ENCODE measurements at regions not wholly inside any gene's neighbourhood (a gene's known extent, or its start where the extent isn't known, plus 50 kb on each side); places are given as distances from the start of the nearest gene placed in this dataset.
A peak's percentile ranks its signal among the peaks of the same experiment; 100 is the strongest.

DNA sequence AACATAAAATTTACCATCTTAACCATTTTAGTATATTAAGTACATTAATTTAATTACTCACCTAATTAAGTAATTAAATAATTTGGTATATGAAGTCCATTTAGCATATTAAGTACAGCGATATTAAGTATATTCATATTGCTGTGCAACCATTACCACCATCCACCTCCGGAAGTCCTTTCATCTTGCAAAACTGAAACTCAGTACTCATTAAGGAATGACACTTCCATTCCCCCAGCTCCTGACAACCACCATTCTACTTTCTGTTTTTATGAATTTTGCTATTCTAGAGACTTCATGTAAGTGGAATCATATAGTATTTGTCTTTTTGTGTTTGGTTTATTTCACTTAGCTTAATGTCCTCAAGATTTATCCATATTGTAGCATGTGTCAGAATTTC lies 61.1 kb upstream of the GTSF1L start:
- TF ChIP-seq, protein P1, sequence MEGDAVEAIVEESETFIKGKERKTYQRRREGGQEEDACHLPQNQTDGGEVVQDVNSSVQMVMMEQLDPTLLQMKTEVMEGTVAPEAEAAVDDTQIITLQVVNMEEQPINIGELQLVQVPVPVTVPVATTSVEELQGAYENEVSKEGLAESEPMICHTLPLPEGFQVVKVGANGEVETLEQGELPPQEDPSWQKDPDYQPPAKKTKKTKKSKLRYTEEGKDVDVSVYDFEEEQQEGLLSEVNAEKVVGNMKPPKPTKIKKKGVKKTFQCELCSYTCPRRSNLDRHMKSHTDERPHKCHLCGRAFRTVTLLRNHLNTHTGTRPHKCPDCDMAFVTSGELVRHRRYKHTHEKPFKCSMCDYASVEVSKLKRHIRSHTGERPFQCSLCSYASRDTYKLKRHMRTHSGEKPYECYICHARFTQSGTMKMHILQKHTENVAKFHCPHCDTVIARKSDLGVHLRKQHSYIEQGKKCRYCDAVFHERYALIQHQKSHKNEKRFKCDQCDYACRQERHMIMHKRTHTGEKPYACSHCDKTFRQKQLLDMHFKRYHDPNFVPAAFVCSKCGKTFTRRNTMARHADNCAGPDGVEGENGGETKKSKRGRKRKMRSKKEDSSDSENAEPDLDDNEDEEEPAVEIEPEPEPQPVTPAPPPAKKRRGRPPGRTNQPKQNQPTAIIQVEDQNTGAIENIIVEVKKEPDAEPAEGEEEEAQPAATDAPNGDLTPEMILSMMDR (IDR thresholded peaks at IDR 0.05) = no peak
- no peak for ATAC-seq
- intact Hi-C loops (cut with micrococcal nuclease) = no loop called here

DNA sequence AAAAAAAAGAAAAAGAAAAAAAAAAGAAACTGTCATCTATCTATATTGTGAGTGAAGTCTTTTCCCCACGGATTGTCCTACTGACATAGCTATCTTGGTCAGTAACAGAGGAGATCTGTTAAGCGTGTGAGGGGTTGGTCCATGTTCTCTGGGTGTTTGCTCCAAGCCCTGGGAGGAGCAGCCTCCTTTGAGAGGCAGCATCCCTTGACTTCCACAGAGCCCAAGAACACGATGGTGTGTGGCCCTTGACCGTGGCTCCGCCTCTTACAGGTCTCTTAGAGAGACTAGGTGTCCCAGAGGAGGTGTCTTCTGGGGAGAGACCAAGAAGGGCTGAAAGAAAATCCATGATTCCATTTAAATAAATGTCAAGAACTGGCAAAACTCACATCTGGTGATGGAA lies 60.1 kb upstream of the GTSF1L start:
- WGBS (ENCODE audit: insufficient coverage) = 79% methylated on average over 5 of the region's 5 CpGs
- H3K9me3 ChIP-seq (ENCODE audit: control insufficient read depth, insufficient read depth, low read length) = no peaks in the 10 kb centered on the region
- Mint-ChIP-seq H3K4me3 (no peak overlapping the region), H3K27me3 (ENCODE audit: low read depth in 2 of 2) (peaks cover 8 to 29% of the 10 kb centered on the region in 2 donors), H3K36me3 (peaks cover 4% of the 10 kb centered on the region), H3K4me1 (peaks cover 11 to 12% of the 10 kb centered on the region in 2 donors), H3K9me3 (peaks cover 0 to 1% of the 10 kb centered on the region in 2 donors), H3K27ac (no peak overlapping the region)
- TF ChIP-seq, protein P1 (IDR thresholded peaks at IDR 0.05) = no peak
- intact Hi-C loops (cut with micrococcal nuclease) = no loop called here
- H3K4me3 ChIP-seq (ENCODE audit: low read length) = no peak overlapping the region
- no peak for ATAC-seq
- peaks cover 2% of the 10 kb centered on the region for H3K27me3 ChIP-seq (ENCODE audit: control insufficient read depth, insufficient read depth, low read length)
- H3K27ac ChIP-seq (ENCODE audit: low read length) = no peak overlapping the region
- no peak for DNase-seq
- H3K4me1 ChIP-seq (ENCODE audit: control insufficient read depth, insufficient read depth, low read length) = peaks cover 10% of the 10 kb centered on the region
- H3K36me3 ChIP-seq (ENCODE audit: control insufficient read depth, insufficient read depth, low read length) = no peaks in the 10 kb centered on the region

More for the DNA sequence above, 61.1 kb upstream of the GTSF1L start:
- no CpG with 5 or more reads among the region's 2 CpGs for WGBS (ENCODE audit: insufficient coverage)
- Histone ChIP-seq H3K27me3 (ENCODE audit: control insufficient read depth, insufficient read depth, low read length) (peaks cover 2% of the 10 kb centered on the region), H3K36me3 (ENCODE audit: control insufficient read depth, insufficient read depth, low read length) (no peaks in the 10 kb centered on the region), H3K9me3 (ENCODE audit: control insufficient read depth, insufficient read depth, low read length) (no peaks in the 10 kb centered on the region), H3K27ac (ENCODE audit: low read length) (no peak overlapping the region), H3K4me1 (ENCODE audit: control insufficient read depth, insufficient read depth, low read length) (no peaks in the 10 kb centered on the region), H3K4me3 (ENCODE audit: low read length) (no peak overlapping the region)
- H3K4me3 Mint-ChIP-seq = no peak overlapping the region
- peak in 1 of 2 donors; percentile 36 for DNase-seq
- H3K36me3 Mint-ChIP-seq = peaks cover 14% of the 10 kb centered on the region
- H3K27ac Mint-ChIP-seq = no peak overlapping the region
- H3K27me3 Mint-ChIP-seq (ENCODE audit: low read depth in 2 of 2) = peaks cover 19 to 39% of the 10 kb centered on the region in 2 donors
- H3K4me1 Mint-ChIP-seq = peaks cover 1 to 3% of the 10 kb centered on the region in 2 donors
- peaks cover 0 to 5% of the 10 kb centered on the region in 2 donors for H3K9me3 Mint-ChIP-seq

DNA sequence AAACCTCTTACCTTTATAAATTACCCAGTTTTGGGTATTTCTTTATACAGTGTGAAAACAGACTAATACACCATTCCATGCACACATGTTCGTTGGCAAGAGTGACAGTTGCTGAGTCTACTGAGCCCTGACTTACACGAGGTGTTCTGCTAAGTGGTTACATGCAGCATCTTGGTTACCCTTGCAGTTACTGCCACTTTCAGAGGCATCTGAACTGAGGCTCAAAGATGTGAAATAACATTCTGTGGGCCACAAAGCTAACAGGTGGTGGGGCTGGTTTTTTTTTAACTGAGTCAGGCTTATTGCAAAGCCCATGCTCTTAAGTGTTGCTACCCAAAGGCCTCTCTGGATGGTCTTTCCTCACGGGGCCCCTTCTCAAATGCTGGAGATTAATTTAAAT lies 54.4 kb upstream of the GTSF1L start:
- no peaks in the 10 kb centered on the region for H3K36me3 ChIP-seq (ENCODE audit: control insufficient read depth, insufficient read depth, low read length)
- Mint-ChIP-seq H3K9me3 (peaks cover 2 to 3% of the 10 kb centered on the region in 2 donors), H3K4me1 (peaks cover 22 to 24% of the 10 kb centered on the region in 2 donors), H3K27me3 (ENCODE audit: low read depth in 2 of 2) (peaks cover 7 to 25% of the 10 kb centered on the region in 2 donors), H3K27ac (peak overlapping the region in 1 of 2 donors; percentile 31), H3K4me3 (no peak overlapping the region), H3K36me3 (no peaks in the 10 kb centered on the region)
- H3K9me3 ChIP-seq (ENCODE audit: control insufficient read depth, insufficient read depth, low read length) = peaks cover 9% of the 10 kb centered on the region
- peak in 1 of 2 donors; percentile 19 for DNase-seq
- TF ChIP-seq, protein P1 (IDR thresholded peaks at IDR 0.05) = no peak
- WGBS (ENCODE audit: insufficient coverage) = 47% methylated on average over 3 of the region's 3 CpGs
- H3K27ac ChIP-seq (ENCODE audit: low read length) = no peak overlapping the region
- H3K4me1 ChIP-seq (ENCODE audit: control insufficient read depth, insufficient read depth, low read length) = peaks cover 22% of the 10 kb centered on the region
- intact Hi-C loops (cut with micrococcal nuclease) = no loop called here
- peak; percentile 72 to 93 (median 73) for ATAC-seq
- H3K4me3 ChIP-seq (ENCODE audit: low read length) = no peak overlapping the region
- H3K27me3 ChIP-seq (ENCODE audit: control insufficient read depth, insufficient read depth, low read length) = no peaks in the 10 kb centered on the region

DNA sequence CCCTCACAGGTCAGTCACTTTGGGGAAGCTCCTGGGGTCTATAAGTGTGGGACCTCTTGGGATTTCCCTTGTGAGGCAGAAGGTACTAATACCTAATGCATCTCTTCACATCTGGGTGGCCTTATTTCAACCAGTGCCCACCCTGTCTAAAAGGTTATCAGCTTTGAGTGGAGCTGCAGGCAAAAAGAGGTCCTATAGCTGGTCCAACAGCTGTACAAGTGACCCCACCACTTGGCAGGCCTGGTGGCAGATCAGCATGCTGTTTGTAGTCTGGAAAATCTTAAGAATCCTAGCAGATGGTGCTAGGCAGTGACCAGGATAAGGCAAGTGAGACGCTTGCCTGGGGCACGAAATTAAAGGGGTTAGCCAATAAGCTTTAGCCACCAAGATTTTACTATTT lies 51.6 kb upstream of the GTSF1L start:
- Mint-ChIP-seq H3K4me3 (no peak overlapping the region), H3K27ac (no peak overlapping the region), H3K9me3 (peaks cover 2 to 3% of the 10 kb centered on the region in 2 donors), H3K36me3 (no peaks in the 10 kb centered on the region), H3K4me1 (peaks cover 22 to 24% of the 10 kb centered on the region in 2 donors), H3K27me3 (ENCODE audit: low read depth in 2 of 2) (peaks cover 17 to 46% of the 10 kb centered on the region in 2 donors)
- ATAC-seq (no peak), DNase-seq (no peak)
- TF ChIP-seq, protein P1 (IDR thresholded peaks at IDR 0.05) = no peak
- intact Hi-C loops (cut with micrococcal nuclease) = no loop called here
- Histone ChIP-seq H3K36me3 (ENCODE audit: control insufficient read depth, insufficient read depth, low read length) (no peaks in the 10 kb centered on the region), H3K9me3 (ENCODE audit: control insufficient read depth, insufficient read depth, low read length) (peaks cover 9% of the 10 kb centered on the region), H3K4me3 (ENCODE audit: low read length) (no peak overlapping the region), H3K27ac (ENCODE audit: low read length) (no peak overlapping the region), H3K27me3 (ENCODE audit: control insufficient read depth, insufficient read depth, low read length) (no peaks in the 10 kb centered on the region), H3K4me1 (ENCODE audit: control insufficient read depth, insufficient read depth, low read length) (peaks cover 22% of the 10 kb centered on the region)
- WGBS (ENCODE audit: insufficient coverage) = 100% methylated on average over 2 of the region's 2 CpGs

Measured in natural killer cell (primary cell).